ENCODE measurements at regions not wholly inside any gene's neighbourhood (a gene's known extent, or its start where the extent isn't known, plus 50 kb on each side); places are given as distances from the start of the nearest gene placed in this dataset.

DNA sequence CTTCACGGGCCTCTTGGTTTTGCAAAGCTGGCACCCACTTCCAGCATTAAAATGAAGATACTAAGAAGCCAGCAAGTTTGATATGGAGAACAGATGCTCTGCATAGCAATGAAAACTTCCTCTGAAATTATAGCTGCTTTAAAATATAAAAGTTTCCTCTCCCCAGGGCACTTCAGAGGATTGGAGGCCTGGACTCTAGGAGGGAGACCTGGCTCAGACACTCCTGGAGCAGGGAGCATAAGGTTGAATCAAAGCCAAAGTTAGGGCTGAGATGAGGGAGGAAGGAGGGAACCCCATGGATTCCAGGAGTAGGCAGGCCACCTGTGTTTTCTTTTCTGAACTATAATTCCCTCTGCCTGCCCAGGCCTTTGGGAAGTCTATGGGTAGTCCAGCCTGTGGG is 176.0 kb upstream of the RPL38 start:
- no peak for DNase-seq
- H3K4me1 Mint-ChIP-seq (ENCODE audit: low read depth): no peaks in the 10 kb centered on the region
- no peak overlapping the region for H3K27ac Mint-ChIP-seq
- peaks cover 4% of the 10 kb centered on the region for H3K27me3 Mint-ChIP-seq (ENCODE audit: low read depth)
- H3K9me3 Mint-ChIP-seq: no peaks in the 10 kb centered on the region
- H3K4me3 Mint-ChIP-seq: no peak overlapping the region
- no peaks in the 10 kb centered on the region for H3K36me3 Mint-ChIP-seq (ENCODE audit: insufficient read depth in 2 of 2)
- ATAC-seq (replicated peaks in 1 of 2): no peak

- H3K4me3 Mint-ChIP-seq: no peak overlapping the region
- no peak overlapping the region for H3K27ac Mint-ChIP-seq
- H3K27me3 Mint-ChIP-seq (ENCODE audit: low read depth): peaks cover 4% of the 10 kb centered on the region
- DNase-seq (no peak), ATAC-seq (replicated peaks in 1 of 2) (no peak)
- H3K9me3 Mint-ChIP-seq: no peaks in the 10 kb centered on the region
- H3K36me3 Mint-ChIP-seq (ENCODE audit: insufficient read depth in 2 of 2): no peaks in the 10 kb centered on the region
- H3K4me1 Mint-ChIP-seq (ENCODE audit: low read depth): no peaks in the 10 kb centered on the region
Observed at GRCh38 chr17:74028354-74029116, 174.9 kb upstream of the RPL38 start.

DNA sequence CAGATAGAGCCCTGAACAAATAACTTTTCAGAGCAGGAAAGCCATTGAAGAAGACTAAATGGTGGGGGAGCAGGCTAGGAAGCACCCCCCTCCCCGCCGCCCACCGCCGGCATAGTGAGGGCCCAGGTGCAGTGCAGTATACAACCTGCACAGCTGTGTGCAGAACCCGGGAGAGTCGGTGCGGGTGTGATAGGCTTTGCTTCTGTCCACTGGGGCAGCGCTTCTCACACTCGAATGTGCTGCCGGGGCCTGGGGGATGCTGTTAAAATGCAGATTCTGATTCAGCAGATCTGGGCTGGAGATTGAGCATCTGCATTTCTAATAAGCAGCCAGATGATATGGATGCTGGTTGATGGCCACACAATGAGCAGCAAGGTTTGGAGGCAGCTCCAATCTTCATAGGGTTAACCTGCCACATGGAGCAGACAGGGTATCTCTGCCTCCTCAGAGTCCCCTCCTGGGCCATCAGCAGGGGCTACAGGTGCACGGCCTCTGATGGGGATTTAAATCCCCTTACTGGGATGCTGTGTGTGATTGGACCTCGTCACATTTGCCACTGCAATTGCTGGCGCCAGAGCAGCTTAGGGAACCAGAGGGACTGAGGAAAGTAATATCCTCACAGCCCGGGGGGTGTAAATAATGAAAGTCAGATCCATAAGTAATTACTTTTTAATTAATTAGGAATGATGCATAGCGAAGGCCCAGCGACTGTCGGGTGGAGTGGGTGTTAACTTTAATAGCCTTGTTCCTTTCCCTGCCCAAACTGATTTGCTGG is 172.0 kb upstream of the RPL38 start:
- no peak for ATAC-seq (replicated peaks in 1 of 2)
- no peak for DNase-seq
- H3K9me3 Mint-ChIP-seq: no peaks in the 10 kb centered on the region
- no peak overlapping the region for H3K27ac Mint-ChIP-seq
- H3K4me1 Mint-ChIP-seq (ENCODE audit: low read depth): no peaks in the 10 kb centered on the region
- H3K27me3 Mint-ChIP-seq (ENCODE audit: low read depth): peaks cover 4% of the 10 kb centered on the region
- H3K36me3 Mint-ChIP-seq (ENCODE audit: insufficient read depth in 2 of 2): no peaks in the 10 kb centered on the region
- H3K4me3 Mint-ChIP-seq: no peak overlapping the region

- no peak for ATAC-seq (replicated peaks in 1 of 2)
- Mint-ChIP-seq H3K9me3 (no peaks in the 10 kb centered on the region), H3K4me1 (ENCODE audit: low read depth) (no peaks in the 10 kb centered on the region), H3K27ac (no peak overlapping the region), H3K36me3 (ENCODE audit: insufficient read depth in 2 of 2) (no peaks in the 10 kb centered on the region), H3K4me3 (no peak overlapping the region), H3K27me3 (ENCODE audit: low read depth) (peaks cover 4% of the 10 kb centered on the region)
- DNase-seq: no peak
Observed at GRCh38 chr17:74032222-74032621, 171.3 kb upstream of the RPL38 start.

DNA sequence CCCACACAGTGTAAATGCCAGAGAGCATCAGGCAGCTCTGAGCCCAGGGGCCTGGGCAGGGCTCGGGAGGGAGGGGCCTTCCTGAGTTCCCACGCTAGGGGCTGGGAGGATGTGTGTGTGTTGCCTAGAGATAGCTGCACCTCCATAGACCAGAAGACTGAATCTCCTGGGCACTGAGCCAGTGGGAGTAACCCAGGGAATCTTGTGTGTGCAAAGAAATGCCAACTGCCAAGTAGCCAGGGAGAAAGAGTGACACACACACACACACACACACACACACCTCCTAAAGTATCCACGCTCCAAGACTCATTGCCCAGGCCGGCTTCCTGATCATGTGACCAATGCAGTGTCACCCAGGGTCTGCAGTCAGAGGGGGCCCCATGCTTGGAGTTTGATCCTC is 166.2 kb upstream of the RPL38 start:
- no peaks in the 10 kb centered on the region for H3K9me3 Mint-ChIP-seq
- DNase-seq: no peak
- H3K36me3 Mint-ChIP-seq (ENCODE audit: insufficient read depth in 2 of 2): no peaks in the 10 kb centered on the region
- H3K27ac Mint-ChIP-seq: no peak overlapping the region
- no peak overlapping the region for H3K4me3 Mint-ChIP-seq
- H3K4me1 Mint-ChIP-seq (ENCODE audit: low read depth): no peaks in the 10 kb centered on the region
- no peak for ATAC-seq (replicated peaks in 1 of 2)
- peaks cover 4% of the 10 kb centered on the region for H3K27me3 Mint-ChIP-seq (ENCODE audit: low read depth)

DNA sequence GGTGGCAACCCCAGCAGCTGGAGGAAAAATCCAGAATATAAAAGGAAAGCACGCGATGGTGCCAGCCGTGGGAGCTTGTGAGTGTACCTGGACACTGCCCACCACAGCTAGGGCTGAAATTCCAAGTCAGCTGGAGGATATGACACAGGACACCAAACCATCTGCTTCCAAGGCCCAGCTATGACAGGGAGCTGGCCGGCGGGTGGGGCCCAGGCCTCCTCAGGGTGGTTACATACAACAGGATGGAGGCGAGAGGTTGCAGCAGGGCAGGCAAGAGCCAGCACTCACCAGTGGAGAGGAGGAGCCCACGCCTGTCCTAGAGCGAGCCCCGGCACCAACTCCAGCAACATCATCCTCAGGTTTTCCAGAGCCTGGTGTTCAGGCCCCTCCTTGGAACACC is 163.2 kb upstream of the RPL38 start:
- H3K9me3 Mint-ChIP-seq: no peaks in the 10 kb centered on the region
- peaks cover 9% of the 10 kb centered on the region for H3K4me1 Mint-ChIP-seq (ENCODE audit: low read depth)
- DNase-seq: no peak
- no peak for ATAC-seq (replicated peaks in 1 of 2)
- H3K4me3 Mint-ChIP-seq: no peak overlapping the region
- peaks cover 7% of the 10 kb centered on the region for H3K27me3 Mint-ChIP-seq (ENCODE audit: low read depth)
- H3K36me3 Mint-ChIP-seq (ENCODE audit: insufficient read depth in 2 of 2): no peaks in the 10 kb centered on the region
- H3K27ac Mint-ChIP-seq: no peak overlapping the region

DNA sequence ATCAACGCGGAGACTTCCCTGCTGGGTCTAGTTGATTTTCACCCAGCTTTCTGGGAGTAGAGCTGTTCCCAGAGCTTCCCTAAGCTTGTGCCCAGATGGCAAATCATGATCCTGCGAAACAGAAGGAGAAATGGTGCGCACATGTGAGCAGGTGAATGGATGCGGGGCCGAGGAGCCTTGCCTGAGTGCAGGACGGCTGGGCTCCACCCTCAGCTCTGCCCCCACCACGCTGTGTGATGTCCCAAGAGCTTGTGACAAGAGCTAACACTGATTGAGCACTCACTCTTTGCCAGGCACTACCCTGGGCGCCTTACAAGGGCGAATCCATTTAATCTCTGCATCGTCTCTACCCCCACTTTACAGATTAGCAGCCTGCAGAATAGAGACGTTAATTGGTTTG is 162.7 kb upstream of the RPL38 start:
- DNase-seq (no peak), ATAC-seq (replicated peaks in 1 of 2) (no peak)
- no peak overlapping the region for H3K4me3 Mint-ChIP-seq
- H3K27me3 Mint-ChIP-seq (ENCODE audit: low read depth): peaks cover 5% of the 10 kb centered on the region
- peaks cover 9% of the 10 kb centered on the region for H3K4me1 Mint-ChIP-seq (ENCODE audit: low read depth)
- no peaks in the 10 kb centered on the region for H3K36me3 Mint-ChIP-seq (ENCODE audit: insufficient read depth in 2 of 2)
- H3K9me3 Mint-ChIP-seq: no peaks in the 10 kb centered on the region
- no peak overlapping the region for H3K27ac Mint-ChIP-seq

DNA sequence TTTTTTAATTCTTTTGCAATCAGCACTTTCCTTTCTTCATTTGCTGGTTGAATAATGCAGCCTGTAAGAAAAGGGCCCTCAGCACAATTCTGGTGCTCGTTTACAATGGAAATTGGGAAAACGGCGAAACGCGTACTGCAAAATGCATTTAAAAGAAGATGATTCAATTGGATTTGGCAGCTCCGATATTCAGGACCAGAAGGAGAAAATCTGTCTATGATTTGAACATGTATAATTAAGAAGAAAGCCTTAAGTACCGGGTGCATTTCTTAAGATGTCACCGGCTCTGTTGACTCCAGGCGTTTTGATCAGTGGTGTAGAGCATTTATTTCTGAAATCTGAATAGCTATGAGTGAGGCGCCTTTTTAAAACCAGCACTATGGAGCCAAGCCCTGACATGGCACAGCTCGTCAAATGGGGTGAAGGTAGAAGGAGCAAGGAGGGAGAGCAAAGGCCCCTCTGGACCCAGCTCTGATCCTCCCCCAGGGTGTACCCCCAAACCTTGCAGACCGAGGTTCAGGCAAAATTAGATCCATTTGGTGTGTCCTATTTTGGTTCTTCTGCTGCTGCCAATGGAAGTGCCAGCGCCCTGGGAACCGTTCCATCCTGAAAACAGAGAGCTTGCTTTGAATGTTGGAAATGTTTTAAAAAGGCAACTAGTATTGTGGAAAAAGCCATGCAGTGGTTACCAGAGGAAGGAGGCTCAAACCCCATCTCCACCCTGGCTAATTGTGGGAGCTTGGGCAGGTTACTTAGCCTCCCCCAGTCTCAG is 161.4 kb upstream of the RPL38 start:
- Mint-ChIP-seq H3K4me3 (no peak overlapping the region), H3K27me3 (ENCODE audit: low read depth) (peaks cover 5% of the 10 kb centered on the region), H3K27ac (no peak overlapping the region), H3K9me3 (no peaks in the 10 kb centered on the region), H3K36me3 (ENCODE audit: insufficient read depth in 2 of 2) (no peaks in the 10 kb centered on the region), H3K4me1 (ENCODE audit: low read depth) (peaks cover 9% of the 10 kb centered on the region)
- ATAC-seq (replicated peaks in 1 of 2) (peak in 1 of 2 donors; percentile 5), DNase-seq (no peak)

GRCh38 chr17:74042744-74043486 is 160.6 kb upstream of the RPL38 start:
- no peak overlapping the region for H3K4me3 Mint-ChIP-seq
- no peak overlapping the region for H3K27ac Mint-ChIP-seq
- H3K4me1 Mint-ChIP-seq (ENCODE audit: low read depth): peaks cover 9% of the 10 kb centered on the region
- DNase-seq (peak; percentile 53 to 64), ATAC-seq (replicated peaks in 1 of 2) (peak; percentile 97 to 99)
- no peaks in the 10 kb centered on the region for H3K9me3 Mint-ChIP-seq
- H3K27me3 Mint-ChIP-seq (ENCODE audit: low read depth): peaks cover 9% of the 10 kb centered on the region
- no peaks in the 10 kb centered on the region for H3K36me3 Mint-ChIP-seq (ENCODE audit: insufficient read depth in 2 of 2)

DNA sequence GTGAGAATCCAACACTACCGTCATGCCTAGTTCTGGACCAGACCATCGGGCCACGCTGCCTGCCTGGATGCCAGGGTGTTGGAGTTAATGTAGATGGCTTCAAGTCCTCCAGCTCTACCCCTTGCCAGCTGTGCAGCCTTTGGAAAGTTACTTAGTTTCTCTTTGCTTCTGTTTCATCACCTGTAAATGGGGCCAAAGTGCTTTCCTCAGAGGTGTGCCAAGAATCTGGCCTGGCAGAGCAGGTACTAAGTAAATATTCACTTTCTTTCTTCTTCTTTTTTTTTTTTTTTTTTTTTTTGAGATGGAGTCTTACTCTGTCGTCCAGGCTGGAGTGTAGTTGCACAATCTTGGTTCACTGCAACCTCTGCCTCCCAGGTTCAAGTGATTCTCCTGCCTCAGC is 159.5 kb upstream of the RPL38 start:
- H3K27ac Mint-ChIP-seq: no peak overlapping the region
- H3K4me1 Mint-ChIP-seq (ENCODE audit: low read depth): peaks cover 9% of the 10 kb centered on the region
- H3K36me3 Mint-ChIP-seq (ENCODE audit: insufficient read depth in 2 of 2): no peaks in the 10 kb centered on the region
- H3K9me3 Mint-ChIP-seq: no peaks in the 10 kb centered on the region
- no peak overlapping the region for H3K4me3 Mint-ChIP-seq
- no peak for DNase-seq
- no peak for ATAC-seq (replicated peaks in 1 of 2)
- peaks cover 19% of the 10 kb centered on the region for H3K27me3 Mint-ChIP-seq (ENCODE audit: low read depth)

- ATAC-seq (replicated peaks in 1 of 2): no peak
- Mint-ChIP-seq H3K4me3 (no peak overlapping the region), H3K27me3 (ENCODE audit: low read depth) (peaks cover 19% of the 10 kb centered on the region), H3K4me1 (ENCODE audit: low read depth) (peaks cover 9% of the 10 kb centered on the region), H3K27ac (no peak overlapping the region), H3K9me3 (no peaks in the 10 kb centered on the region), H3K36me3 (ENCODE audit: insufficient read depth in 2 of 2) (no peaks in the 10 kb centered on the region)
- DNase-seq: no peak
Observed at GRCh38 chr17:74045608-74046280, 157.7 kb upstream of the RPL38 start.

DNA sequence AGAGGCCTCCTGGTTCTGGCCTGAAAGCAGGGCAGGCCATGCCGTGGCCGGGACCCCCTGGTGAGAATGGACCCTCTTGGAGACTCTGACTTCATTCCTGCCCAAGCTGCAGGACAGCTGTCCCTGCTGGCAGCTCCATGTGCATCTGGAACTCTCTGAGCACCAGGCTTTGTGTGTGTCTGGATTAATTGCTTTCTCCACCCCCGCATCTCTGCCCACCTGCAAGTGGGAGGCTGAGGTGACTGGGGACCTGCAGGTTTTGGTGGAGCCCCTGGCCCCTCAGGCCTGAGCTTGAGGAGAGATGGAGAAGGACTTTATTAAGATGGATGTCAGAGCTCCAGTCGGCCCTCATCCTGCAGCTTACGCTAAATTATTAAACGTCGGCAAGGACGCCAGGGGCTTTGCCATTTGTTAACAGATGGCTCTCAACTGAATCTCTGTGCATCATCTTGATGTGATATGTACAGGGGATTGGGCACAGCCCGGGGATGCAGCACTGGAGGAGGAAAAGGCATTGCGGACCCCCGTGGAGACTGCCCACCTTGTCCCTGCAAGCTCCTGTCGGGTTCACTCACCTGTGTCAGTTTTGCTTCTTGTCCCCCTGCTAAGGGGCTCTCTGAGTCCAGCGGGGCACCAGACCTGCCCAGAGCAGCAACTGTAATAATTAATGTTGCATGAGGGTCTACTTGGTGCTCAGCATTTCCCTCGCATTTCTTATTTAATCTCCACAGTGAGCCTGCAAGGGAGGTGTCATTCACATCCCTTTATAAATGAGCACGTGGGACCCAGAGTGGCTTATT is 154.1 kb upstream of the RPL38 start:
- DNase-seq: no peak
- Mint-ChIP-seq H3K27me3 (ENCODE audit: low read depth) (peaks cover 27% of the 10 kb centered on the region), H3K4me3 (no peak overlapping the region), H3K36me3 (ENCODE audit: insufficient read depth in 2 of 2) (no peaks in the 10 kb centered on the region), H3K4me1 (ENCODE audit: low read depth) (no peaks in the 10 kb centered on the region), H3K9me3 (no peaks in the 10 kb centered on the region), H3K27ac (no peak overlapping the region)
- no peak for ATAC-seq (replicated peaks in 1 of 2)

Data from activated T-cell treated with anti-CD3 and anti-CD28 coated beads, Interleukin-2, amount 50 U/mL, for 72 hours (primary cell).